Right cardiac atrium (tissue), 5 donors: ENCODE measurements at regions not wholly inside any gene's neighbourhood (a gene's known extent, or its start where the extent isn't known, plus 50 kb on each side); places are given as distances from the start of the nearest gene placed in this dataset.
A peak's percentile ranks its signal among the peaks of the same experiment; 100 is the strongest.
"Not testable (repeated sequence)": the region's sequence is repeated elsewhere in the genome, so short reads cannot be mapped to it uniquely, and the experiment has no call there.

Experiments
- ATAC-seq, 2 donors: fragments of 200-7000 bp; cut with Tn5 transposase; one replicate each; pipeline versions ENCODE4 v1.8.0 to v1.9.1; 2020; ENCODE audit warnings: moderate library complexity in 2 of 2, mild to moderate bottlenecking in 1 of 2
- DNase-seq, 3 donors: peaks; one replicate each; pipeline ENCODE4 v3.0.0-alpha.2; 2020
- H3K27ac ChIP-seq: one replicate; pipeline ENCODE4 v1.5.1; 2013; ENCODE audit warnings: mild to moderate bottlenecking, low read length, control low read depth, moderate library complexity
- H3K27me3 ChIP-seq: one replicate; pipeline ENCODE4 v1.6.1; 2013; ENCODE audit not compliant: control insufficient read depth, insufficient read depth
- H3K4me1 ChIP-seq: one replicate; pipeline ENCODE4 v1.6.1; 2013; ENCODE audit warnings: low read length; ENCODE audit not compliant: control insufficient read depth, insufficient read depth
- H3K4me3 ChIP-seq: one replicate; pipeline ENCODE4 v1.5.1; 2013; ENCODE audit warnings: low read length, control low read depth
- H3K9me3 ChIP-seq: one replicate; pipeline ENCODE4 v1.6.1; 2013; ENCODE audit warnings: low read length; ENCODE audit not compliant: control insufficient read depth
- WGBS: extraction: QIAGEN DNeasy Blood & Tissue Kit; methylation state at CpG from one replicate; pipeline ENCODE4 v1.1.7; 2013; 5-methylcytosine and 5-hydroxymethylcytosine counted together
- intact Hi-C, 4 donors: fragments of 100-400 bp; cut with DNase I; formaldehyde crosslinking; loops; one replicate each; pipeline versions ENCODE4 v1.11.0 to v1.14.0; 2022 to 2023
- donor health status: healthy with polysubstance abuse.
- donor health status: DM: no; HTN: yes; CAD: no.
- donor health status: DM: no; HTN: no; CAD: no.
- donor health status: DM: no; HTN: yes; CAD: no; lungs with severe emphysema.
- donor health status: DM: yes; HTN: yes; CAD: no.

DNA sequence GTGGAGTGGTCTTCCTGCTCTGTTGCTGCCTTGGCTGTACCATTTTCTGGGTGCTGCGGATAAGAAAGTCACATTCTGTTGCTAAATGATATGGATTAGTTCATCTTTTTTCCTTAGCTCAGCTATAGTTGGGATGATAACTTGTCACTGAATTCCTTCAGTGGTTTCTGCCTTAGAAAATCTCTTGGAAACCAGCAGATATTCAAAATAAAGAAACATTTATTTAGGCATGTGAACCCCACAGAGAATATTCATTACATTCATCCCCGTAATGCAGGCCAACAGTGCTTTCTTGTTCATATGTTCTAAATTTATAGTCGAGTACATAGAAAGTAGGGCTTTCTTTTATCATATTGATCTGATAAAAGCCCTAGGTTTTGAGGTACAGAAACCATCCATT is 151.3 kb downstream of the CYB561 start:
- Histone ChIP-seq H3K4me3 (no peak overlapping the region), H3K27ac (no peak overlapping the region), H3K4me1 (peaks cover 3% of the 10 kb centered on the region), H3K27me3 (peaks cover 2% of the 10 kb centered on the region), H3K9me3 (peaks cover 3% of the 10 kb centered on the region)
- intact Hi-C loops, result loop anchor here in 1 of 4 donors (10.0 kb wide), 1 partner anchor 60 kb away; no protein-coding TSS in a partner anchor
- ATAC-seq, result no peak
- no peak for DNase-seq
- 76% methylated on average over 3 of the region's 3 CpGs for WGBS

DNA sequence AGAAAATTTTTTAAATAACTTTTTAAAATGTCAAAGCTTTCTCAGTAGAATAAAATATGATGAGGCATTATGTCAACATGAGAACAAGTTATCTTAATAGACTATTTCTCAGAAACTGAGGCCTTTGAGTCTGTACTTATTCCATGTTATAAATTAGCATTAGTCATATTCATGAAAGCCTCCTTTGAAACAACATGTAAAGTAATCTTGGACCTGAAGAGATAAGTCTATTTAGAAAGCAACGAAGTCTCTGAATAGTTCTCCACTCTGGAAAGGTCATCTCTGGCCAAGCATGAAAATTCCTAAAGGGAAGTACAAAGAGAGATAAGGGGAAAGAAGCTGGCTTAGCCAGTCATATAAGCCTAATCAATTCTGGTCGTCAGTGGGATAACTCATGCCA is 150.8 kb downstream of the CYB561 start:
- Histone ChIP-seq H3K27me3 (peaks cover 2% of the 10 kb centered on the region), H3K9me3 (peaks cover 3% of the 10 kb centered on the region), H3K4me3 (no peak overlapping the region), H3K27ac (no peak overlapping the region), H3K4me1 (peaks cover 3% of the 10 kb centered on the region)
- ATAC-seq (peak in 1 of 2 donors; percentile 72), DNase-seq (no peak)
- 25% methylated on average over 2 of the region's 2 CpGs for WGBS
- intact Hi-C loops, result loop anchor here in 1 of 4 donors (10.0 kb wide), 1 partner anchor 60 kb away; no protein-coding TSS in a partner anchor

DNA sequence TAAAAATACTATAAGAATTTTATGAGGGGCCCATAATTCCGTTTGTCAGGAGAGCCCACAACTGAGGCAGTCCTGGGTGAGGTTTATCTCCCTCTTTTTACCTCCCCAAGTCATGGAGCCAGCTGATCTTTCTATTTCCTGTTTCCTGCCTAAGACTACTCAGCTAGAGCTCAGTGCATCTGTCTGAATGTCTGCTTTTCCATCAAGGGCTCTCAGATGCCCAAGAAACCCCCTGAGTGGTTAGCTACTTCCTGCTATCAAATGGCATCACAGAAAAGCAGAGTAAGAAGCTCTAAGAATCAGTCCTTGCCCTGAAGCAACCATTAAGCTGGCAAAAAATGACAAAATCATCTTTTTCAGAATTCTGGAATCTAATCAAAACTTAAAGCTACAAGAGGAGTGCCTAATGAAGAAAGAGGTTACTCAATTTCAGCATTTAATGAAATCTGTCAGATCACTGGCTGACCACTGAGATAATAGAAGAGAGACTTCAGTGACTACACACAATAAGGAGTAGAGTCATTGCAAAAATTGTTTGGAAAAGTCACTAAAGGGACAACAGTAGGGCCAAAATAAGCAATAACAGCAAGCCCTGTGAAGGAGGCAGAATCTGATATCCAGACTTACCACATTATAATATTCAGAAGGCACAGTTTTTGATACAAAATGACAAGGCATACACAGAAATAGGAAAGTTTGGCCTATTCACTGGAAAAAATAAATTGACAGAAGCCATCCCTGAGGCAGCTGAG is 150.1 kb downstream of the CYB561 start:
- H3K27ac ChIP-seq, result no peak overlapping the region
- intact Hi-C loops, result loop anchor here in 1 of 4 donors (10.0 kb wide), 1 partner anchor 59 kb away; no protein-coding TSS in a partner anchor
- 96% methylated on average over 1 of the region's 1 CpG for WGBS
- H3K4me1 ChIP-seq, result peaks cover 3% of the 10 kb centered on the region
- ATAC-seq (no peak), DNase-seq (no peak)
- peaks cover 2% of the 10 kb centered on the region for H3K27me3 ChIP-seq
- H3K4me3 ChIP-seq, result no peak overlapping the region
- peaks cover 3% of the 10 kb centered on the region for H3K9me3 ChIP-seq

- not testable (repeated sequence) for H3K27ac ChIP-seq, H3K27me3 ChIP-seq, ATAC-seq, H3K4me1 ChIP-seq, H3K4me3 ChIP-seq, DNase-seq, H3K9me3 ChIP-seq
- 93% methylated on average over 1 of the region's 1 CpG for WGBS
- intact Hi-C loops, result loop anchor here in 1 of 4 donors (10.0 kb wide), 1 partner anchor 56 kb away; no protein-coding TSS in a partner anchor
Measured at GRCh38 chr17:63298916-63299315, 147.2 kb downstream of the CYB561 start.

DNA sequence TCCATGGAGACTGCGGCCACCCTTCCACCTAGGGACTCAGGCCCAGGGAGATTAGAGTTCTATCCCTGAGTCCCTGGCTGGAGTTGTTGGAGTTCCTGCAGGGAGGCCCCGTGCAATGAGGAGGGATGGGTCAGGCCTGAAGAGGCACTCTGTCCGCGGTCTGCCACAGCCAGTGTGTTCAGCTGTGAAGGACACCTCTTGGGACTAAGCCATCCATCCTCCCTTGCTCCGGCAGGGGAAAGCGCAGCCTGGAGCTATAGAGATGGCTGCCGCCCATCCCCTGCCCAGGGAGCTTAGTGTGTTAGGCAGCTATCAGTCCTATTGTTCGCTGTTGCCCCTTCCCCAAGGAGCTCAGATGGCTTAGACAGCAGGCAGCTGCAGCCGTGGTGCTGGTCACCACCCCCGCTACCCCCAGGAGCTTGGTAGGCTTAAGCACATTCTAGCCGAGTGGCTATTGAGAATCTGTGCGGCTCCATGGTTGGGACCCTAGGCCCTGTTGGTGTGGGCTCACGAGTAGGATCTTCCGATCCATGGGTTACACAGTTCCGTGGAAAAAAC is 141.3 kb downstream of the CYB561 start:
- intact Hi-C loops, result no loop called here
- 98% methylated on average over 15 of the region's 15 CpGs for WGBS
- ATAC-seq (no peak), DNase-seq (peak in 2 of 3 donors; percentile 23 to 37)
- H3K27me3 ChIP-seq, result no peaks in the 10 kb centered on the region
- no peak overlapping the region for H3K27ac ChIP-seq
- H3K9me3 ChIP-seq, result no peaks in the 10 kb centered on the region
- H3K4me3 ChIP-seq, result no peak overlapping the region
- no peaks in the 10 kb centered on the region for H3K4me1 ChIP-seq

DNA sequence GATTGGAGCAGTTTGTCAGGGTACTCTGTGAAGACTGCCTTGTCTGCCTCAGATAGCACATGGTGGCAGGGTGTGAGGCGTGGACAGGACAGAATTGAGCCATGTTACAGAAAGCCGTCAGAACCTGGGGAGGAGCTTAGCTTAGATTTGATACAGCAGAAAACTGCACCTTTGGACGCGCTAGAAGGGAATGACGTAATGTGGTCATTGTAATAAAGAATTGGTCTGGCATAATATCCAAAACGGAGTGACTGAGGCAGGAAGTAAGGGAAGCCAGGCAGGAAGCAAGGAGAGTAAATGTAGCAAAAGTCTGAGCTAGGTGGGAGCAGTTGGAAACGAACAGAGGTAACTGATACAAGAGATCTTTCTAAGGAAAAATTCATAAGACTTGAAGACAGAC is 140.2 kb downstream of the CYB561 start:
- intact Hi-C loops, result no loop called here
- Histone ChIP-seq H3K27me3 (no peaks in the 10 kb centered on the region), H3K9me3 (no peaks in the 10 kb centered on the region), H3K4me1 (no peaks in the 10 kb centered on the region), H3K27ac (no peak overlapping the region), H3K4me3 (no peak overlapping the region)
- ATAC-seq (no peak), DNase-seq (no peak)
- WGBS, result 88% methylated on average over 7 of the region's 7 CpGs

DNA sequence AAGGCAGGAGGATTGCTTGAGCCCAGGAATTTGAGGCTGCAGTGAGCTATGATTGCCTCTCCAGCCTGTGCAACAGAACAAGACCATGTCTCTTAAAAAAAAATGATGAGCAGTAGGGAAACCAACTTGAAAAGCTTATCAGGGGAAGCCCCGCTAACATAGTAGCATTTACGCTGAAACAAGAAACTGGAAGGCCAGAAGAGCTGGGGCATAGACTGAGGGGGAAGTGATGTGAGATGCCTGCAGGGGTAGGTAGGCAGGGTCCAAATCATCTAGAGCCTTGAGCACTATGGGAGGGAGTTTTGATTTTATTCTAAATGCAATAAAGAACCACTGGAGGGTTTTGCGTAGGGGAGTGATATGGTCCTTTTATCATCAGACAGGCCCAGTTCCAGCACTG is 139.3 kb downstream of the CYB561 start:
- intact Hi-C loops, result no loop called here
- DNase-seq (no peak), ATAC-seq (no peak)
- H3K4me3 ChIP-seq, result no peak overlapping the region
- WGBS, result 95% methylated on average over 3 of the region's 3 CpGs
- no peaks in the 10 kb centered on the region for H3K9me3 ChIP-seq
- H3K27ac ChIP-seq, result no peak overlapping the region
- H3K27me3 ChIP-seq, result no peaks in the 10 kb centered on the region
- no peaks in the 10 kb centered on the region for H3K4me1 ChIP-seq

DNA sequence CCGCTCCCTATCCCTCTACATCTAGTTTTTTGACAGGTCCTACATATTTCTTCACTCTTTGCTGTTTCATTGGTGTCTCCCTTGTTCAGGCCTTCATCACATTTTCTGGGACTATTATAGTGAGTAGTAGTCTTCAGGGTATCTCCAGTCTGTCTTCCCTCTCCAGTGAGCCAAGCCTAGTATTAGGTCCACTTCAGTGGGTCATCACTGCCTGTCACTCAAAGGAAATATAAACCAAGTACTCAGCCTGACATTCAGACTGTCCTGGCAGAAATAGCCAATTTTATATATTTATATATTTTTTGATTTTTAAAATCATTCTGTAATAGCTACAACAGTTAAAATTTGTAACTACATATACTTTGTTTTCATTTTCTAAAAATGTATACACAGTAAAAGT is 137.8 kb downstream of the CYB561 start:
- no peak for DNase-seq
- H3K9me3 ChIP-seq, result no peaks in the 10 kb centered on the region
- no peak overlapping the region for H3K4me3 ChIP-seq
- H3K4me1 ChIP-seq, result no peaks in the 10 kb centered on the region
- intact Hi-C loops, result no loop called here
- no peaks in the 10 kb centered on the region for H3K27me3 ChIP-seq
- no peak overlapping the region for H3K27ac ChIP-seq
- ATAC-seq, result no peak
- 97% methylated on average over 1 of the region's 1 CpG for WGBS

GRCh38 chr17:63309021-63309420 is 137.1 kb downstream of the CYB561 start:
- intact Hi-C loops, result no loop called here
- ATAC-seq (no peak), DNase-seq (no peak)
- Histone ChIP-seq H3K4me3 (no peak overlapping the region), H3K9me3 (no peaks in the 10 kb centered on the region), H3K4me1 (no peaks in the 10 kb centered on the region), H3K27me3 (no peaks in the 10 kb centered on the region), H3K27ac (no peak overlapping the region)
- 43% methylated on average over 2 of the region's 2 CpGs for WGBS

- intact Hi-C loops, result no loop called here
- ATAC-seq (no peak), DNase-seq (no peak)
- H3K9me3 ChIP-seq, result no peaks in the 10 kb centered on the region
- H3K4me1 ChIP-seq, result no peaks in the 10 kb centered on the region
- no peaks in the 10 kb centered on the region for H3K27me3 ChIP-seq
- no peak overlapping the region for H3K4me3 ChIP-seq
- H3K27ac ChIP-seq, result no peak overlapping the region
Measured at GRCh38 chr17:63311416-63311937, 134.6 kb downstream of the CYB561 start.

DNA sequence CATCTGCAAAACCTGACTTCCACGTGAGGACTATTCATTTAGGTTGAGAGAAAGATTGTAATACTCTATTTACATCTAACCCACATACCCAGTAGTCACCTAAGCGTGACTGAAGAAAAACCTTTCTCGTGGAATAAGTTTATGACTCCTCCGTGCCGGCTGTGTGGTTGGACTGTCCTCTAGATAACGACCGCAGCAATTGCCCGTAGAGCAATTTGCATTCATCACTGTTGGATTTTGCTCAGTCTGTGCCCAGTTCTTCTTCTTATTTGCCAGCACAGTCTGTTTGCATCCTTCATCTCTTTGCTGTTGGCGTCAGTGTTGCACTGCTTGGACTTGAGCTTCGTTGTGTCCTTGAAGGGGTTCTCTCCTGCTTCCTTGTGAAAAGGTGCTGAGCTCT is 131.3 kb downstream of the CYB561 start:
- no peak for DNase-seq
- no peaks in the 10 kb centered on the region for H3K4me1 ChIP-seq
- H3K9me3 ChIP-seq, result no peaks in the 10 kb centered on the region
- H3K4me3 ChIP-seq, result no peak overlapping the region
- no peak overlapping the region for H3K27ac ChIP-seq
- ATAC-seq, result no peak
- WGBS, result 97% methylated on average over 10 of the region's 10 CpGs
- H3K27me3 ChIP-seq, result no peaks in the 10 kb centered on the region
- intact Hi-C loops, result no loop called here
